RWPE2 (cell line): ENCODE measurements at regions not wholly inside any gene's neighbourhood (a gene's known extent, or its start where the extent isn't known, plus 50 kb on each side); places are given as distances from the start of the nearest gene placed in this dataset.

ENCODE experiments used
- ATAC-seq: fragments of 200-7000 bp; cut with Tn5 transposase; 3 replicates; pipeline ENCODE4 v1.9.1; 2021; ENCODE audit warnings: low read depth
- DNase-seq: peaks from one replicate; pipeline ENCODE4 v3.0.0-alpha.2; 2020; ENCODE audit warnings: low spot score
- H3K27ac ChIP-seq: fragments of 450-650 bp; 2 replicates; pipeline ENCODE4 v1.5.1; 2017; ENCODE audit warnings: mild to moderate bottlenecking; ENCODE audit not compliant: poor library complexity, severe bottlenecking
- H3K27me3 ChIP-seq: fragments of 250-450 bp; sonication (Bioruptor Pico); 2 replicates; pipeline ENCODE4 v1.5.1; 2021; ENCODE audit warnings: mild to moderate bottlenecking, moderate library complexity; ENCODE audit not compliant: insufficient read depth, poor library complexity, severe bottlenecking
- H3K36me3 ChIP-seq: fragments of 250-450 bp; sonication (Bioruptor Pico); 2 replicates; pipeline ENCODE4 v1.5.1; 2020; ENCODE audit warnings: low read depth, mild to moderate bottlenecking, moderate library complexity
- H3K4me1 ChIP-seq: fragments of 250-450 bp; sonication (Bioruptor Pico); 2 replicates; pipeline ENCODE4 v1.5.1; 2021; ENCODE audit warnings: mild to moderate bottlenecking, moderate library complexity; ENCODE audit not compliant: insufficient read depth, poor library complexity, severe bottlenecking
- H3K4me3 ChIP-seq: fragments of 250-450 bp; sonication (Bioruptor Pico); 2 replicates; pipeline ENCODE4 v1.5.1; 2021; ENCODE audit warnings: mild to moderate bottlenecking, moderate library complexity; ENCODE audit not compliant: severe bottlenecking
- H3K9me3 ChIP-seq: fragments of 250-450 bp; sonication (Bioruptor Pico); 2 replicates; pipeline ENCODE4 v1.5.1; 2021; ENCODE audit warnings: mild to moderate bottlenecking, moderate library complexity; ENCODE audit not compliant: severe bottlenecking
- CTCF ChIP-seq: fragments of 450-650 bp; IDR thresholded peaks from one replicate; pipeline ENCODE4 v1.5.1; 2017; ENCODE audit warnings: mild to moderate bottlenecking, moderate library complexity; ENCODE audit not compliant: poor library complexity, severe bottlenecking

- TF ChIP-seq CTCF: no peak
- Histone ChIP-seq H3K4me1 (peaks cover 7% of the 10 kb centered on the region), H3K27ac (no peak overlapping the region), H3K4me3 (no peak overlapping the region), H3K36me3 (no peaks in the 10 kb centered on the region), H3K9me3 (no peaks in the 10 kb centered on the region), H3K27me3 (no peaks in the 10 kb centered on the region)
- no peak for ATAC-seq
- no peak for DNase-seq
Observed at GRCh38 chr2:217307023-217307422, 447.2 kb upstream of the TNP1 start.

- DNase-seq (no peak), ATAC-seq (peak; percentile 62; the same call in 2 of the 3 replicates)
- no peaks in the 10 kb centered on the region for H3K9me3 ChIP-seq
- no peaks in the 10 kb centered on the region for H3K27me3 ChIP-seq
- no peak for TF ChIP-seq CTCF
- no peak overlapping the region for H3K4me3 ChIP-seq
- H3K27ac ChIP-seq: no peak overlapping the region
- H3K4me1 ChIP-seq: peaks cover 7% of the 10 kb centered on the region
- no peaks in the 10 kb centered on the region for H3K36me3 ChIP-seq
Observed at GRCh38 chr2:217305882-217306281, 446.0 kb upstream of the TNP1 start.

GRCh38 chr2:217304582-217304981, 444.7 kb upstream of the TNP1 start:
- no peaks in the 10 kb centered on the region for H3K36me3 ChIP-seq

GRCh38 chr2:217302856-217303255, 443.0 kb upstream of the TNP1 start:
- no peaks in the 10 kb centered on the region for H3K36me3 ChIP-seq
- H3K9me3 ChIP-seq: no peaks in the 10 kb centered on the region
- TF ChIP-seq CTCF: no peak
- ATAC-seq (no peak), DNase-seq (no peak)
- no peak overlapping the region for H3K4me3 ChIP-seq
- no peaks in the 10 kb centered on the region for H3K27me3 ChIP-seq
- H3K4me1 ChIP-seq: peaks cover 7% of the 10 kb centered on the region
- no peak overlapping the region for H3K27ac ChIP-seq

More at GRCh38 chr2:217304582-217304981, 444.7 kb upstream of the TNP1 start:
- Histone ChIP-seq H3K4me1 (peaks cover 7% of the 10 kb centered on the region), H3K27ac (no peak overlapping the region), H3K27me3 (no peaks in the 10 kb centered on the region), H3K4me3 (no peak overlapping the region), H3K9me3 (no peaks in the 10 kb centered on the region)
- DNase-seq (no peak), ATAC-seq (no peak)
- TF ChIP-seq CTCF: no peak

- no peaks in the 10 kb centered on the region for H3K36me3 ChIP-seq
- no peak overlapping the region for H3K4me3 ChIP-seq
- H3K4me1 ChIP-seq: peaks cover 7% of the 10 kb centered on the region
- ATAC-seq: no peak
- H3K27me3 ChIP-seq: no peaks in the 10 kb centered on the region
- no peak for DNase-seq
- peaks cover 5% of the 10 kb centered on the region for H3K9me3 ChIP-seq
- TF ChIP-seq CTCF: no peak
- no peak overlapping the region for H3K27ac ChIP-seq
Observed at GRCh38 chr2:217301142-217301925, 441.5 kb upstream of the TNP1 start.
